Transverse colon (tissue), 3 donors: ENCODE measurements at regions not wholly inside any gene's neighbourhood (a gene's known extent, or its start where the extent isn't known, plus 50 kb on each side); places are given as distances from the start of the nearest gene placed in this dataset.

Source experiments
- EP300 ChIP-seq: sonication (generic); formaldehyde crosslinking; IDR thresholded peaks from one replicate; pipeline ENCODE4 v1.6.1; 2017; ENCODE audit warnings: antibody characterized with exemption, low read depth
- TF ChIP-seq, protein P1 (sequence below), 5 experiments: fragments of 200-600 bp in 3 of 5; fragments of 450-650 bp in 2 of 5; sonication (generic) in 3 of 5; IDR thresholded peaks; 1 replicate in 2 of 5; 2 replicates in 3 of 5; pipeline ENCODE4 v1.5.1; 2016 to 2017; ENCODE audit warnings: antibody characterized with exemption in 5 of 5, inconsistent platforms in 3 of 5, mild to moderate bottlenecking in 2 of 5, moderate library complexity in 1 of 5

DNA sequence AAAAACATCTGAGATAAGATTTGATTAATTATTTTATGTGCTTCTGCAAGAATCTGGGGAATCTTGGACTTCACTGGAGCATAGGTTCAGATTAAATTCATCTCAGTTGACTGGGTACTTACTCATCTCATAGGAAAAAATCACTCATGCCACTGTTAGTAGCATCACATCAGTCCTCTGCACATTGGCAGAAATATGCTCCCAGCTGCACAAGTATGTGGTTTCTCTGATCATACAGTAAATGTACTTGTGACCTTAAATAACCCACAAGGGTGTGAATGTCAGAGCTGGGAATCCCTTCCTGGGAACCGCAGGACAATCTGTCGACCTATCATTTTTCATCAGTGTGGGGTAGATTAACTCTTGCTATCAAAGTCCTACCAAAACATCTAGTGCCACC lies 203.7 kb upstream of the SLC24A2 start:
- TF ChIP-seq EP300 = no peak
- TF ChIP-seq, protein P1, sequence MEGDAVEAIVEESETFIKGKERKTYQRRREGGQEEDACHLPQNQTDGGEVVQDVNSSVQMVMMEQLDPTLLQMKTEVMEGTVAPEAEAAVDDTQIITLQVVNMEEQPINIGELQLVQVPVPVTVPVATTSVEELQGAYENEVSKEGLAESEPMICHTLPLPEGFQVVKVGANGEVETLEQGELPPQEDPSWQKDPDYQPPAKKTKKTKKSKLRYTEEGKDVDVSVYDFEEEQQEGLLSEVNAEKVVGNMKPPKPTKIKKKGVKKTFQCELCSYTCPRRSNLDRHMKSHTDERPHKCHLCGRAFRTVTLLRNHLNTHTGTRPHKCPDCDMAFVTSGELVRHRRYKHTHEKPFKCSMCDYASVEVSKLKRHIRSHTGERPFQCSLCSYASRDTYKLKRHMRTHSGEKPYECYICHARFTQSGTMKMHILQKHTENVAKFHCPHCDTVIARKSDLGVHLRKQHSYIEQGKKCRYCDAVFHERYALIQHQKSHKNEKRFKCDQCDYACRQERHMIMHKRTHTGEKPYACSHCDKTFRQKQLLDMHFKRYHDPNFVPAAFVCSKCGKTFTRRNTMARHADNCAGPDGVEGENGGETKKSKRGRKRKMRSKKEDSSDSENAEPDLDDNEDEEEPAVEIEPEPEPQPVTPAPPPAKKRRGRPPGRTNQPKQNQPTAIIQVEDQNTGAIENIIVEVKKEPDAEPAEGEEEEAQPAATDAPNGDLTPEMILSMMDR (IDR thresholded peaks at IDR 0.05) = no peak
